Neuronal stem cell (in vitro differentiated cells): ENCODE measurements at regions not wholly inside any gene's neighbourhood (a gene's known extent, or its start where the extent isn't known, plus 50 kb on each side); places are given as distances from the start of the nearest gene placed in this dataset.

Source experiments
- DNase-seq: peaks from one replicate; pipeline ENCODE4 v3.0.0-alpha.2; 2013; ENCODE audit warnings: low spot score
- H2AFZ ChIP-seq: one replicate; pipeline ENCODE4 v1.6.1; 2013; ENCODE audit warnings: mild to moderate bottlenecking, low read length, inconsistent platforms
- H2AK5ac ChIP-seq: 2 replicates; pipeline ENCODE4 v1.6.1; 2013; ENCODE audit warnings: low read depth, mild to moderate bottlenecking, inconsistent platforms, low read length, moderate library complexity, mixed read lengths
- H2BK120ac ChIP-seq: 2 replicates; pipeline ENCODE4 v1.6.1; 2013; ENCODE audit warnings: low read depth, mild to moderate bottlenecking, inconsistent platforms, low read length, moderate library complexity, mixed read lengths
- H2BK12ac ChIP-seq: one replicate; pipeline ENCODE4 v1.6.1; 2013; ENCODE audit warnings: low read length, inconsistent platforms
- H2BK15ac ChIP-seq: 2 replicates; pipeline ENCODE4 v1.6.1; 2013; ENCODE audit warnings: mild to moderate bottlenecking, low read length, inconsistent platforms, mixed read lengths
- H2BK5ac ChIP-seq: one replicate; pipeline ENCODE4 v1.6.1; 2013; ENCODE audit warnings: inconsistent platforms, mild to moderate bottlenecking, low read length, moderate library complexity
- H3K14ac ChIP-seq: one replicate; pipeline ENCODE4 v1.6.1; 2013; ENCODE audit warnings: low read length, inconsistent platforms
- H3K18ac ChIP-seq: 2 replicates; pipeline ENCODE4 v1.6.1; 2013; ENCODE audit warnings: low read length, inconsistent platforms
- H3K23ac ChIP-seq: 2 replicates; pipeline ENCODE4 v1.6.1; 2013; ENCODE audit warnings: low read depth, mild to moderate bottlenecking, mixed read lengths, low read length, inconsistent platforms; ENCODE audit not compliant: poor library complexity
- H3K27ac ChIP-seq: replicated peaks from 3 replicates; pipeline ENCODE4 v1.5.1; 2013; ENCODE audit warnings: low read length, inconsistent platforms
- H3K27me3 ChIP-seq, 3 experiments: 2 replicates each; pipeline ENCODE4 v1.6.1; 2013; ENCODE audit warnings: low read length in 3 of 3, mild to moderate bottlenecking in 2 of 3, inconsistent platforms in 1 of 3, low read depth in 1 of 3, mixed read lengths in 1 of 3, moderate library complexity in 1 of 3; ENCODE audit not compliant: control insufficient read depth in 3 of 3, insufficient read depth in 3 of 3
- H3K36me3 ChIP-seq, 2 donors: replicated peaks in 1 of 2; 2 replicates each; pipeline ENCODE4 v1.6.1; 2013; ENCODE audit warnings: low read length in 2 of 2; ENCODE audit not compliant: control insufficient read depth in 2 of 2, insufficient read depth in 2 of 2
- H3K4ac ChIP-seq: 2 replicates; pipeline ENCODE4 v1.6.1; 2013; ENCODE audit warnings: inconsistent platforms, mild to moderate bottlenecking, low read length, moderate library complexity
- H3K4me1 ChIP-seq, 2 donors: 1 replicate in 1 of 2; 2 replicates in 1 of 2; pipeline ENCODE4 v1.6.1; 2013; ENCODE audit warnings: low read length in 2 of 2, low read depth in 1 of 2; ENCODE audit not compliant: control insufficient read depth in 2 of 2, insufficient read depth in 1 of 2
- H3K4me2 ChIP-seq: one replicate; pipeline ENCODE4 v1.6.1; 2013; ENCODE audit warnings: mild to moderate bottlenecking, low read length, inconsistent platforms; ENCODE audit not compliant: insufficient read depth, poor library complexity, severe bottlenecking
- H3K4me3 ChIP-seq, 2 donors: 2 replicates each; pipeline ENCODE4 v1.5.1; 2013; ENCODE audit warnings: low read length in 2 of 2, mild to moderate bottlenecking in 2 of 2, inconsistent platforms in 1 of 2, moderate library complexity in 1 of 2
- H3K79me1 ChIP-seq: one replicate; pipeline ENCODE4 v1.6.1; 2013; ENCODE audit warnings: low read depth, mild to moderate bottlenecking, inconsistent platforms, low read length, moderate library complexity
- H3K9ac ChIP-seq: one replicate; pipeline ENCODE4 v1.6.1; 2013; ENCODE audit warnings: mild to moderate bottlenecking, low read depth, low read length, inconsistent platforms; ENCODE audit not compliant: poor library complexity
- H3K9me3 ChIP-seq, 2 donors: replicated peaks in 1 of 2; 2 replicates each; pipeline versions ENCODE3 to v1.6.1; 2013; ENCODE audit warnings: low read length in 2 of 2, mild to moderate bottlenecking in 2 of 2, inconsistent platforms in 1 of 2, low read depth in 1 of 2, mixed read lengths in 1 of 2, moderate library complexity in 1 of 2; ENCODE audit not compliant: control insufficient read depth in 2 of 2, insufficient read depth in 1 of 2
- H4K8ac ChIP-seq: one replicate; pipeline ENCODE4 v1.6.1; 2013; ENCODE audit warnings: low read depth, mild to moderate bottlenecking, inconsistent platforms, low read length, moderate library complexity
- H4K91ac ChIP-seq: one replicate; pipeline ENCODE4 v1.6.1; 2013; ENCODE audit warnings: low read length, low read depth, mild to moderate bottlenecking, inconsistent platforms; ENCODE audit not compliant: poor library complexity
- WGBS, 2 donors: extraction: QIAGEN DNeasy Blood & Tissue Kit; methylation state at CpG; one replicate each; pipeline ENCODE4 v1.1.7; 2013; ENCODE audit warnings: missing lambda C conversion rate in 2 of 2, mixed read lengths in 1 of 2; ENCODE audit not compliant: insufficient read length in 2 of 2, insufficient replicate concordance in 1 of 2; ENCODE audit errors: extremely low coverage in 2 of 2; 5-methylcytosine and 5-hydroxymethylcytosine counted together

GRCh38 chr6:167508919-167509852, 184.3 kb downstream of the TTLL2 start:
- Histone ChIP-seq H3K9ac (peak overlapping the region; percentile 61), H2BK15ac (peak overlapping the region; percentile 47), H2BK5ac (peak overlapping the region; percentile 19), H3K4me1 (peaks cover 1 to 3% of the 10 kb centered on the region in 2 donors), H2BK120ac (peak overlapping the region; percentile 4), H3K9me3 (no peaks in the 10 kb centered on the region), H3K79me1 (no peaks in the 10 kb centered on the region), H3K4me3 (no peak overlapping the region), H4K91ac (no peak overlapping the region), H4K8ac (no peak overlapping the region), H2AK5ac (peak overlapping the region; percentile 85), H3K36me3 (no peaks in the 10 kb centered on the region), H3K23ac (peak overlapping the region; percentile 61), H3K4ac (peak overlapping the region; percentile 39), H3K4me2 (no peak overlapping the region), H3K18ac (peak overlapping the region; percentile 89), H2AFZ (no peak overlapping the region), H3K27ac (no peak overlapping the region), H3K27me3 (no peaks in the 10 kb centered on the region), H2BK12ac (peak overlapping the region; percentile 87), H3K14ac (peak overlapping the region; percentile 72)
- DNase-seq, result no peak
- WGBS, 2 donors, result 100% methylated on average over 8 of the region's 29 CpGs; no CpG with 5 or more reads in 1 of the 2 donors

GRCh38 chr6:167509853-167510220, 185.0 kb downstream of the TTLL2 start:
- Histone ChIP-seq H3K27ac (no peak overlapping the region), H2BK120ac (peak overlapping the region; percentile 4), H3K4ac (peak overlapping the region; percentile 10), H2BK15ac (peak overlapping the region; percentile 47), H2AFZ (no peak overlapping the region), H4K8ac (no peak overlapping the region), H3K27me3 (no peaks in the 10 kb centered on the region), H2BK12ac (peak overlapping the region; percentile 30), H3K36me3 (no peaks in the 10 kb centered on the region), H2BK5ac (peak overlapping the region; percentile 19), H2AK5ac (peak overlapping the region; percentile 85), H3K4me1 (peaks cover 1 to 3% of the 10 kb centered on the region in 2 donors), H3K9me3 (no peaks in the 10 kb centered on the region), H3K4me2 (no peak overlapping the region), H3K18ac (peak overlapping the region; percentile 89), H4K91ac (no peak overlapping the region), H3K9ac (no peak overlapping the region), H3K14ac (peak overlapping the region; percentile 58), H3K4me3 (no peak overlapping the region), H3K79me1 (no peaks in the 10 kb centered on the region), H3K23ac (no peak overlapping the region)
- no CpG with 5 or more reads among the region's 10 CpGs for WGBS, 2 donors
- no peak for DNase-seq

DNA sequence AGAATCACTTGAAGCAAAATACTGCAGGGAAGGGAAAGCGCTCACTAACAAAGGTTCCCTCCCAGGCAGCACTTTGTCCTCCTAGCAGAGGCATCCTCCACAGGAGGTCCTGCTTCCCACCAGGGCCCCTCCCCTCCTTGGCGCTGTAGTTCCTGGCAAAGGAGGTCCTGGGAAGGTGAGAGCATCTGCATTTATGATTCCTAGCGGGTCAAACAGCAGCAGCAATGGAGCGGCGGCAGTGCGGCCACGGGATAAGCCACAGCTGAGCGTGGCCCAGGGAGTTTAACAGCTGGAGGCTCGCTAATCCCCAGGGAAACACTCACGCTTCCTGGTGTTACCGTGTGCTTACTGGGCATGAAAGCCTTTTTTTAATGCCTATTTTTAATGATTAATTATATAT, 185.8 kb downstream of the TTLL2 start:
- Histone ChIP-seq H2BK5ac (no peak overlapping the region), H4K8ac (no peak overlapping the region), H3K36me3 (no peaks in the 10 kb centered on the region), H3K27ac (no peak overlapping the region), H3K4me1 (peaks cover 1 to 3% of the 10 kb centered on the region in 2 donors), H2BK15ac (no peak overlapping the region), H3K4ac (no peak overlapping the region), H3K9ac (no peak overlapping the region), H3K4me3 (no peak overlapping the region), H2AFZ (no peak overlapping the region), H3K79me1 (no peaks in the 10 kb centered on the region), H3K14ac (no peak overlapping the region), H3K18ac (no peak overlapping the region), H3K9me3 (no peaks in the 10 kb centered on the region), H2BK12ac (no peak overlapping the region), H2AK5ac (no peak overlapping the region), H3K4me2 (no peak overlapping the region), H3K23ac (no peak overlapping the region), H4K91ac (no peak overlapping the region), H3K27me3 (no peaks in the 10 kb centered on the region), H2BK120ac (no peak overlapping the region)
- no peak for DNase-seq
- no CpG with 5 or more reads among the region's 11 CpGs for WGBS, 2 donors

- H2BK15ac ChIP-seq, result no peak overlapping the region
- no peak overlapping the region for H2AFZ ChIP-seq
- H3K18ac ChIP-seq, result no peak overlapping the region
- no peak overlapping the region for H3K14ac ChIP-seq
- peaks cover 1 to 7% of the 10 kb centered on the region in 2 donors for H3K4me1 ChIP-seq
- DNase-seq, result no peak
- no peak overlapping the region for H2BK120ac ChIP-seq
- no peak overlapping the region for H4K8ac ChIP-seq
- WGBS, 2 donors, result no CpG with 5 or more reads among the region's 11 CpGs
- H3K23ac ChIP-seq, result no peak overlapping the region
- no peak overlapping the region for H3K27ac ChIP-seq
- no peak overlapping the region for H3K4me3 ChIP-seq
- peaks cover 0 to 2% of the 10 kb centered on the region in 2 donors for H3K36me3 ChIP-seq
- H2AK5ac ChIP-seq, result no peak overlapping the region
- H3K9me3 ChIP-seq, result peaks cover 0 to 3% of the 10 kb centered on the region in 2 donors
- H2BK12ac ChIP-seq, result no peak overlapping the region
- no peaks in the 10 kb centered on the region for H3K27me3 ChIP-seq
- H3K9ac ChIP-seq, result no peak overlapping the region
- H2BK5ac ChIP-seq, result no peak overlapping the region
- no peak overlapping the region for H3K4me2 ChIP-seq
- no peak overlapping the region for H3K4ac ChIP-seq
- no peaks in the 10 kb centered on the region for H3K79me1 ChIP-seq
- no peak overlapping the region for H4K91ac ChIP-seq
Observed at GRCh38 chr6:167512696-167513375, 187.9 kb downstream of the TTLL2 start.
